Karpas-422 (cell line): ENCODE measurements at regions not wholly inside any gene's neighbourhood (a gene's known extent, or its start where the extent isn't known, plus 50 kb on each side); places are given as distances from the start of the nearest gene placed in this dataset.

Experiments used
- DNase-seq: peaks from one replicate; pipeline ENCODE4 v3.0.0-alpha.2; 2015
- H2AFZ ChIP-seq: fragments of 200-600 bp; sonication (generic); 2 replicates; pipeline ENCODE4 v1.6.1; 2014; ENCODE audit warnings: antibody characterized with exemption, low read length, mixed read lengths
- H3K27ac ChIP-seq: fragments of 200-600 bp; sonication (generic); 2 replicates; pipeline ENCODE4 v1.5.1; 2014; ENCODE audit warnings: mild to moderate bottlenecking, low read length, moderate library complexity
- H3K27me3 ChIP-seq: fragments of 200-600 bp; sonication (generic); 2 replicates; pipeline ENCODE4 v1.6.1; 2014; ENCODE audit warnings: low read length, mixed read lengths
- H3K36me3 ChIP-seq: fragments of 200-600 bp; sonication (generic); 2 replicates; pipeline ENCODE4 v1.6.1; 2014; ENCODE audit warnings: low read length, mixed read lengths; ENCODE audit not compliant: insufficient read depth
- H3K4me1 ChIP-seq: fragments of 200-600 bp; sonication (generic); 2 replicates; pipeline ENCODE4 v1.6.1; 2014; ENCODE audit warnings: mild to moderate bottlenecking, low read length, mixed read lengths
- H3K4me2 ChIP-seq: fragments of 200-600 bp; sonication (generic); 2 replicates; pipeline ENCODE4 v1.6.1; 2014; ENCODE audit warnings: low read length, low read depth, mild to moderate bottlenecking; ENCODE audit not compliant: poor library complexity, severe bottlenecking
- H3K4me3 ChIP-seq: fragments of 200-600 bp; sonication (generic); 2 replicates; pipeline ENCODE4 v1.5.1; 2014; ENCODE audit warnings: mild to moderate bottlenecking, antibody characterized with exemption, low read length, mixed read lengths
- H3K79me2 ChIP-seq: fragments of 200-600 bp; sonication (generic); 2 replicates; pipeline ENCODE4 v1.6.1; 2014; ENCODE audit warnings: mild to moderate bottlenecking, low read length, mixed read lengths
- H3K9ac ChIP-seq: fragments of 200-600 bp; sonication (generic); 2 replicates; pipeline ENCODE4 v1.6.0; 2014; ENCODE audit warnings: low read length
- H3K9me2 ChIP-seq: fragments of 200-600 bp; sonication (generic), shearing (Covaris generic); replicated peaks from 2 replicates; pipeline ENCODE4 v1.6.0; 2014; ENCODE audit warnings: mild to moderate bottlenecking, low read length, moderate library complexity; ENCODE audit not compliant: insufficient read depth
- H3K9me3 ChIP-seq: fragments of 300-700, 200-600 bp; sonication (generic); 2 replicates; pipeline ENCODE4 v1.6.1; 2014; ENCODE audit warnings: low read length, mixed read lengths
- H4K20me1 ChIP-seq: fragments of 200-600 bp; sonication (generic); 2 replicates; pipeline ENCODE4 v1.6.1; 2014; ENCODE audit warnings: mild to moderate bottlenecking, antibody characterized with exemption, low read length, low read depth; ENCODE audit not compliant: insufficient read depth

DNA sequence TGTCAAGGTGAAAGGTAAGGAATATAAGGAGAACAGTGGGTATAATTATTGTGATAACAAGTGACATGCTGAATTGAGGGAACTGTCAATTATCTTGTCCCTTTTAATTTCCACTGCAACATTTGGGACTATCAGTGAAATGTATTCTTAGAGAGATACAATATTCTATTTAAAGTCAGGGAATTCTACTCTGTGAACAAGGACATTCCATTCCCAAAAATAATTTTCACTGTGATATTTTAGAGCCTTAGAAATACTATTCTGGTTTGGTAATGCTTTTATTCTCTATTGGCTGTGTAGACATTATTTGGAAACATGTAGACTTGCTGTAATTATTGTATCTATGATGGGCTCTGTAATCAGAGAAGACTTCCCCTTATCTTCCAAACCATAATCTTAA, 248.0 kb upstream of the PCSK5 start:
- no peak overlapping the region for H3K4me2 ChIP-seq
- H3K27me3 ChIP-seq = no peaks in the 10 kb centered on the region
- H3K79me2 ChIP-seq = no peaks in the 10 kb centered on the region
- H2AFZ ChIP-seq = no peak overlapping the region
- no peaks in the 10 kb centered on the region for H3K36me3 ChIP-seq
- no peak overlapping the region for H3K4me3 ChIP-seq
- H3K9me3 ChIP-seq = no peaks in the 10 kb centered on the region
- H4K20me1 ChIP-seq = no peaks in the 10 kb centered on the region
- H3K9ac ChIP-seq = no peak overlapping the region
- no peak overlapping the region for H3K27ac ChIP-seq
- no peaks in the 10 kb centered on the region for H3K9me2 ChIP-seq
- H3K4me1 ChIP-seq = peaks cover 27% of the 10 kb centered on the region
- no peak for DNase-seq

DNA sequence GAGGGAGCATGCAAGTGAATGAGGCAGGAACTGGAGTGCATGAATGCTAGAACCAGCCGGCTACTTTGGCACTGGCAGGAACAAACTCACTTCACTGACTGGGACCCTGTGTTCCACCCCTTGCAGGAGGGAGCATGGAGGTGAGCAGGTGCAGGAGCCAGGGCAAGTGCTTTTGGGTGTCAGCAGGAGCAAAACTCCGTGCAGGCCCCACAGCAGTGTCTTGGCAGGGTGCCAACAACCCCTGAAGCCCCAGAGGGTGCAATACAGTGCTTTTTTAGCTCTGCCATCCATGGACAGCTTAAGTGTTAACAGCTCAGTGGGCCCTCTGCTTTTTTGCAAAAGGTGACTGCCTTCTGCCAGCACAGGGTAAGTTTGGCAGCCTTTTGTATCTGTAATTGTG, 245.8 kb upstream of the PCSK5 start:
- Histone ChIP-seq H3K4me2 (peak overlapping the region; percentile 11), H4K20me1 (no peaks in the 10 kb centered on the region), H3K4me3 (no peak overlapping the region), H3K27ac (no peak overlapping the region), H3K79me2 (no peaks in the 10 kb centered on the region), H3K36me3 (no peaks in the 10 kb centered on the region), H2AFZ (no peak overlapping the region), H3K9me2 (no peaks in the 10 kb centered on the region), H3K9ac (no peak overlapping the region), H3K27me3 (no peaks in the 10 kb centered on the region), H3K9me3 (no peaks in the 10 kb centered on the region), H3K4me1 (peaks cover 27% of the 10 kb centered on the region)
- DNase-seq = peak; percentile 55

DNA sequence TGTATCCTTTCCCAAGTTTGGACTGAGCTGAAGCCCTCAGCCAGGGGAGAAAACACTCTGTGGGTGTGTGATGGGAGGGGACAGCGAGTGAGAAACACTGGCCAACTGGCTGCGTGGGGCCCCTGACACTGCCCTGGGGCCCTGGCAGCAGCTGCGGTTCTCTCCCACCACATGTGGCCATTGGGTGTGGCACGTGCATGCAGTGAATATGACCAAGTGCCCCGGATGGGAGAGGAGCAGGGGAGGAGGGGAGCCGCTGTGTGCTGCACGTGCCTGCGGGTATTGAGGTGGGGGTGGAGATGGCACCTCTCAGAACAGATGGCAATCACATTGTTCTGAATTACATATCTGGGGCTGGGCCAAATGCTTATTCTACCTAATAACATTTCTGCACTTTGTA, 242.4 kb upstream of the PCSK5 start:
- no peaks in the 10 kb centered on the region for H3K27me3 ChIP-seq
- DNase-seq = no peak
- no peaks in the 10 kb centered on the region for H3K79me2 ChIP-seq
- no peaks in the 10 kb centered on the region for H3K9me3 ChIP-seq
- H3K4me2 ChIP-seq = no peak overlapping the region
- H3K9ac ChIP-seq = no peak overlapping the region
- no peaks in the 10 kb centered on the region for H3K36me3 ChIP-seq
- H2AFZ ChIP-seq = no peak overlapping the region
- H3K27ac ChIP-seq = no peak overlapping the region
- H3K4me3 ChIP-seq = no peak overlapping the region
- H4K20me1 ChIP-seq = no peaks in the 10 kb centered on the region
- H3K9me2 ChIP-seq = no peaks in the 10 kb centered on the region
- peaks cover 17% of the 10 kb centered on the region for H3K4me1 ChIP-seq

DNA sequence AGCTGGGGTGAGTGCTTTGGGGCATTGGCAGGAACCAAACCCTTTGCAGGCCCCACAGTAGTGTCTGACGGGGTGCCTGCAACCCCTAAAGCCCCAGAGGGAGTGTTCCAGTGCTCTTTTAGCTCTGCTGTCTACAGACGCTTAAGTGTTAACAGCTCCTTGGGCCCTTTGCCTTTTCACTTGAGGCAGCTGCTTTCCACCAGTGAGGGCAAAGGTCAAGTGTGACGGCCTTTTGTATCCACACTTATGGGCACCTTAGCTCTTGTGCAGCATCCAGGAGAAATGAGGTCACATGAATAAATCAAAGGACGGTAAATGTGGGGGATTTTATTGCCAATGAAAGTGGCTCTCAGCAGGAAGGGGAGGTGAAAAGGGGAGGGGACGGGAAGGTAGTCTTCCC, 241.4 kb upstream of the PCSK5 start:
- Histone ChIP-seq H3K36me3 (no peaks in the 10 kb centered on the region), H3K27ac (no peak overlapping the region), H3K4me1 (peaks cover 15% of the 10 kb centered on the region), H3K4me2 (no peak overlapping the region), H4K20me1 (no peaks in the 10 kb centered on the region), H3K9ac (no peak overlapping the region), H2AFZ (no peak overlapping the region), H3K9me2 (no peaks in the 10 kb centered on the region), H3K79me2 (no peaks in the 10 kb centered on the region), H3K27me3 (no peaks in the 10 kb centered on the region), H3K9me3 (no peaks in the 10 kb centered on the region), H3K4me3 (no peak overlapping the region)
- no peak for DNase-seq

DNA sequence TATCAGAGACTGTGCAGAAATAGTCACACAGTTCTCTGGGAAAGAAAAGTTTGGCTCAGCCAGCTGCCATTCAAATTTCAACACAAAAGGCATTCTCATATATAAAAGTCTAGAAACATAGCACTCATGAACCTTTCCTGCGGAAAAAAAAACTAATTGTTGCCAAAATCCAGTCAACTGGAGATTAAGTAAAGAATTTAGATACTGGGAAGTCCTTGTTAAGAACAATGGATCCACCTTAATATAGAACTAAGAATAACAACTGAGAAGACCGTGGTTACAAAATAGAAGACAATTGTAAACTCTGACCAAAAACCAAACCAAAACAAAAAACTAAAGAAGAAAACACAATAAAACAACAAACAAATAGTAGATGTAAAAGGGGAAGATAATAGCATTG, 238.8 kb upstream of the PCSK5 start:
- Histone ChIP-seq H3K4me1 (peaks cover 7% of the 10 kb centered on the region), H3K9me2 (no peaks in the 10 kb centered on the region), H4K20me1 (no peaks in the 10 kb centered on the region), H3K27ac (no peak overlapping the region), H3K27me3 (no peaks in the 10 kb centered on the region), H3K79me2 (no peaks in the 10 kb centered on the region), H3K36me3 (no peaks in the 10 kb centered on the region), H2AFZ (no peak overlapping the region), H3K9ac (no peak overlapping the region), H3K4me2 (no peak overlapping the region), H3K9me3 (no peaks in the 10 kb centered on the region), H3K4me3 (no peak overlapping the region)
- DNase-seq = no peak

DNA sequence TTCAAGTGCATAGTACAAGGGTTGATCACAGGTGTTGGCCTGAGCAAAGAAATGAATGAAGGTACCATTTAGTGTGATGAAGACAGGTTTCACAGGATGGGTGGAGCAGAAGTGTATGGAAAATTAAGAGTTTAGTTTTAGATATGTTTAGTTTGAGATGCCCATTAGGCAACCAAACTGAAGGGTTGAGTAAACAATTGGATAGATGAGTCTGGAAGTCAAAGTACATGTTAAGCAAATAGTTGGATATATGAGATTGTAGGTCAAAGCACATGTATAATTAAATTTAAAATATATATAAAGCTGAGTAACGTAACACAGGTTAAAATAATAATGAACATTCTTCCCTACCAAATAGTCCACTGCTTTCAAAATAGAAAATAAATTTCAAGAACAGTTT, 237.1 kb upstream of the PCSK5 start:
- H3K79me2 ChIP-seq = no peaks in the 10 kb centered on the region
- H3K4me3 ChIP-seq = no peak overlapping the region
- peaks cover 7% of the 10 kb centered on the region for H3K4me1 ChIP-seq
- H4K20me1 ChIP-seq = no peaks in the 10 kb centered on the region
- H3K9me3 ChIP-seq = no peaks in the 10 kb centered on the region
- H3K9me2 ChIP-seq = no peaks in the 10 kb centered on the region
- no peak overlapping the region for H3K4me2 ChIP-seq
- H3K27ac ChIP-seq = no peak overlapping the region
- no peak overlapping the region for H2AFZ ChIP-seq
- H3K36me3 ChIP-seq = no peaks in the 10 kb centered on the region
- H3K27me3 ChIP-seq = no peaks in the 10 kb centered on the region
- no peak for DNase-seq
- H3K9ac ChIP-seq = no peak overlapping the region

DNA sequence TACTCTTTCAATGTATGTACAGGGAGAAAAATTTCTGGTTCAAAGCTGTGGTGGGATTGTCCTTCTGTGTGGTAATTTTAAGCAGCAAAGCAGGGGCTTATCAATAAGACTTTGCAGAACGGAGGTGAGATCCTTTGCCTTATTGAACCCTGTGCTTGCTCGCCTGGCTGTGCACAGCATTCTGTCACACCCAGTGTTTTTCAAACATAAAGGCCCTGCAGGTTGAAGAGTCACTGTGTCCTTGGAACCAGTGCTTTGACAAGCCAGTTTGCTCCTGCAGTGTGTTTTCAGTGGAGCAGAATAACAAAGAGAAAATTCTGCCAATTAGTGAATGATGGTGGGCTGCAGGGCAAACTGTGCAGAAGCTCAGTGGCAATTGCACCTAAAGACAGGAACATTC, 236.7 kb upstream of the PCSK5 start:
- no peaks in the 10 kb centered on the region for H3K79me2 ChIP-seq
- H3K27me3 ChIP-seq = no peaks in the 10 kb centered on the region
- H4K20me1 ChIP-seq = no peaks in the 10 kb centered on the region
- H3K36me3 ChIP-seq = no peaks in the 10 kb centered on the region
- H3K9me3 ChIP-seq = no peaks in the 10 kb centered on the region
- no peak overlapping the region for H3K27ac ChIP-seq
- H3K4me1 ChIP-seq = peaks cover 7% of the 10 kb centered on the region
- H3K4me3 ChIP-seq = no peak overlapping the region
- H3K9ac ChIP-seq = no peak overlapping the region
- no peak overlapping the region for H3K4me2 ChIP-seq
- DNase-seq = no peak
- no peaks in the 10 kb centered on the region for H3K9me2 ChIP-seq
- no peak overlapping the region for H2AFZ ChIP-seq

DNA sequence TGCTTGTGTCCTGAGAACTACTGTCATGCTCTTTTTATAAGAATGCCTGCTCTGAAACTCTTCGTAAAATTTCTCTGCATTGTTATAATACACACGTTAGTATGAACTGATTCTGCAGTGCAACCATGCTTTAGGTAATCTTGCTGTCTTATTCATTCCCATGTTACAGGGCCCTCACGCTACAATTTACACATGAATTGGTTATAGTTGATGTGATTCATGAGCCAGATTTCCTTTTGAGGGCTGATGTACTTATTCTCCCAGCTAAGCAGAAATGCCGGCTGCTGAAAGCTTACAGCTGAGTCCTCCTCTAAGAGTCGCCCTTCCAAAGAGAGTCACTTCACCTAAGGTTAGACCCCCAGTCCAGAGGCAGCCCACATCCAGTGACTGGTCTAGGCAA, 233.5 kb upstream of the PCSK5 start:
- H3K27ac ChIP-seq = no peak overlapping the region
- no peak overlapping the region for H3K9ac ChIP-seq
- H3K4me1 ChIP-seq = peaks cover 7% of the 10 kb centered on the region
- DNase-seq = no peak
- H3K4me3 ChIP-seq = no peak overlapping the region
- H3K4me2 ChIP-seq = no peak overlapping the region
- H3K36me3 ChIP-seq = no peaks in the 10 kb centered on the region
- H3K27me3 ChIP-seq = no peaks in the 10 kb centered on the region
- no peaks in the 10 kb centered on the region for H3K79me2 ChIP-seq
- no peaks in the 10 kb centered on the region for H3K9me2 ChIP-seq
- no peaks in the 10 kb centered on the region for H4K20me1 ChIP-seq
- no peaks in the 10 kb centered on the region for H3K9me3 ChIP-seq
- no peak overlapping the region for H2AFZ ChIP-seq

DNA sequence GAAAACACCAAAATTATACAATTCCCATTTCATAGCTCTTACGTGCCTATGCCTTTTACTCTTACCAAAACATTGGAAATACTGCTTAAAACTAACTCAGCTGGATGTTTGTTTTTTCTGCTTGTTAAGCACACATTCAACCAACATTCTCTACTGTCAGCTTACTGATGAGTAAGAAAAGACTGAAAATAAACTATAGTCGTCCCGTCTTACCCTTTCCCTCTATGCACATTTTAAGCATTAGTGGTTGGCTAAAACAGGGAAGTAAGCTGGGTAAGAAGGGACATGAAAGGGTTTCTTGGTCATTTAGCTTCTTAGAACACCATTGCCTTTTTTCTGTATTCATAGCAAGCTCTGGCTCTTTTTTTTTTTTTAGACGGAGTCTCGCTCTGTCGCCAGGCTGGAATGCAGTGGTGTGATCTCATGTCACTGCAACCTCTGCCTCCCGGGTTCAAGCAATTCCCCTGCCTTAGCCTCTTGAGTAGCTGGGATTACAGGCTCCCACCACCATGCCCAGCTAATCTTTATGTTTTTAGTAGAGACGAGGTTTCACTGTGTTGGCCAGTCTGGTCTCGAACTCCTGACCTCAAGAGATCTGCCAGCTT, 232.1 kb upstream of the PCSK5 start:
- no peak overlapping the region for H3K4me3 ChIP-seq
- H3K36me3 ChIP-seq = no peaks in the 10 kb centered on the region
- peaks cover 7% of the 10 kb centered on the region for H3K4me1 ChIP-seq
- no peaks in the 10 kb centered on the region for H3K9me2 ChIP-seq
- no peak overlapping the region for H3K4me2 ChIP-seq
- H3K27ac ChIP-seq = no peak overlapping the region
- no peak overlapping the region for H2AFZ ChIP-seq
- no peaks in the 10 kb centered on the region for H3K27me3 ChIP-seq
- H3K9me3 ChIP-seq = no peaks in the 10 kb centered on the region
- H3K9ac ChIP-seq = no peak overlapping the region
- H3K79me2 ChIP-seq = no peaks in the 10 kb centered on the region
- H4K20me1 ChIP-seq = no peaks in the 10 kb centered on the region
- DNase-seq = no peak
